ENCODE measurements at regions not wholly inside any gene's neighbourhood (a gene's known extent, or its start where the extent isn't known, plus 50 kb on each side); places are given as distances from the start of the nearest gene placed in this dataset.

- intact Hi-C loops (cut with DNase I; ENCODE audit: low total_unique reads) = no loop called here
- H3K4me3 ChIP-seq = no peak overlapping the region
- TF ChIP-seq CTCF (IDR thresholded peaks at IDR 0.05) = no peak
- no peak for TF ChIP-seq POLR2A (IDR thresholded peaks at IDR 0.05)
- no peak overlapping the region for H3K27ac ChIP-seq
- no peaks in the 10 kb centered on the region for H3K9me3 ChIP-seq
- H3K4me1 ChIP-seq = no peaks in the 10 kb centered on the region
- H3K27me3 ChIP-seq = no peaks in the 10 kb centered on the region
- DNase-seq = no peak
- H3K36me3 ChIP-seq = no peaks in the 10 kb centered on the region
Observed at GRCh38 chr6:137998461-137999019, 108.7 kb downstream of the PERP start.

- no peak for TF ChIP-seq POLR2A (IDR thresholded peaks at IDR 0.05)
- no peak for TF ChIP-seq CTCF (IDR thresholded peaks at IDR 0.05)
- Histone ChIP-seq H3K9me3 (no peaks in the 10 kb centered on the region), H3K27me3 (no peaks in the 10 kb centered on the region), H3K27ac (no peak overlapping the region), H3K36me3 (no peaks in the 10 kb centered on the region), H3K4me3 (no peak overlapping the region), H3K4me1 (no peaks in the 10 kb centered on the region)
- DNase-seq = no peak
- intact Hi-C loops (cut with DNase I; ENCODE audit: low total_unique reads) = no loop called here
Observed at GRCh38 chr6:137999815-138000214, 107.4 kb downstream of the PERP start.

GRCh38 chr6:138000941-138001340, 106.3 kb downstream of the PERP start:
- H3K27me3 ChIP-seq = no peaks in the 10 kb centered on the region
- no peak overlapping the region for H3K27ac ChIP-seq
- no peaks in the 10 kb centered on the region for H3K36me3 ChIP-seq
- no peak for DNase-seq
- H3K9me3 ChIP-seq = no peaks in the 10 kb centered on the region
- H3K4me3 ChIP-seq = no peak overlapping the region
- H3K4me1 ChIP-seq = no peaks in the 10 kb centered on the region
- TF ChIP-seq CTCF (IDR thresholded peaks at IDR 0.05) (no peak), POLR2A (IDR thresholded peaks at IDR 0.05) (no peak)
- intact Hi-C loops (cut with DNase I; ENCODE audit: low total_unique reads) = no loop called here

GRCh38 chr6:138001750-138002349, 105.4 kb downstream of the PERP start:
- intact Hi-C loops (cut with DNase I; ENCODE audit: low total_unique reads) = loop anchor here (2.0 kb wide), 1 partner anchor 107 kb away; no protein-coding TSS in a partner anchor

More at GRCh38 chr6:138001750-138002349, 105.4 kb downstream of the PERP start:
- Histone ChIP-seq H3K27ac (no peak overlapping the region), H3K9me3 (no peaks in the 10 kb centered on the region), H3K27me3 (no peaks in the 10 kb centered on the region), H3K4me3 (no peak overlapping the region), H3K4me1 (no peaks in the 10 kb centered on the region), H3K36me3 (no peaks in the 10 kb centered on the region)
- TF ChIP-seq POLR2A (IDR thresholded peaks at IDR 0.05) (no peak), CTCF (IDR thresholded peaks at IDR 0.05) (peak; percentile 70 to 80 (median 76))
- DNase-seq = peak; percentile 46 to 47

Measured in uterus (tissue), 3 donors.